ENCODE measurements at regions not wholly inside any gene's neighbourhood (a gene's known extent, or its start where the extent isn't known, plus 50 kb on each side); places are given as distances from the start of the nearest gene placed in this dataset.
A peak's percentile ranks its signal among the peaks of the same experiment; 100 is the strongest.

GRCh38 chr14:98792171-98792570 lies 479.8 kb downstream of the BCL11B start:
- DNase-seq = no peak

- DNase-seq = no peak
Measured at GRCh38 chr14:98798099-98798498, 473.9 kb downstream of the BCL11B start.

- no peak for DNase-seq
Measured at GRCh38 chr14:98799891-98800290, 472.1 kb downstream of the BCL11B start.

GRCh38 chr14:98802044-98802443 lies 470.0 kb downstream of the BCL11B start:
- no peak for DNase-seq

GRCh38 chr14:98803196-98803595 lies 468.8 kb downstream of the BCL11B start:
- DNase-seq = no peak

- DNase-seq = peak; percentile 13
Measured at GRCh38 chr14:98808494-98809407, 463.2 kb downstream of the BCL11B start.

- no peak for DNase-seq
Measured at GRCh38 chr14:98816195-98816594, 455.8 kb downstream of the BCL11B start.

GRCh38 chr14:98816720-98817119 lies 455.3 kb downstream of the BCL11B start:
- DNase-seq = no peak

GRCh38 chr14:98819132-98819866 lies 452.7 kb downstream of the BCL11B start:
- no peak for DNase-seq

GRCh38 chr14:98819867-98820206 lies 452.2 kb downstream of the BCL11B start:
- no peak for DNase-seq

GRCh38 chr14:98822917-98823316 lies 449.1 kb downstream of the BCL11B start:
- no peak for DNase-seq

- DNase-seq = no peak
Measured at GRCh38 chr14:98826618-98827017, 445.4 kb downstream of the BCL11B start.

- DNase-seq = no peak
Measured at GRCh38 chr14:98834119-98834518, 437.9 kb downstream of the BCL11B start.

- DNase-seq = no peak
Measured at GRCh38 chr14:98835051-98835824, 436.8 kb downstream of the BCL11B start.

GRCh38 chr14:98835825-98836100 lies 436.2 kb downstream of the BCL11B start:
- DNase-seq = no peak

GRCh38 chr14:98840091-98840490 lies 431.9 kb downstream of the BCL11B start:
- peak; percentile 79 for DNase-seq

- no peak for DNase-seq
Measured at GRCh38 chr14:98840511-98840910, 431.5 kb downstream of the BCL11B start.

GRCh38 chr14:98844456-98844855 lies 427.5 kb downstream of the BCL11B start:
- no peak for DNase-seq

- no peak for DNase-seq
Measured at GRCh38 chr14:98847521-98848468, 424.2 kb downstream of the BCL11B start.

GRCh38 chr14:98853063-98853729 lies 418.8 kb downstream of the BCL11B start:
- DNase-seq = no peak
